ENCODE measurements at regions not wholly inside any gene's neighbourhood (a gene's known extent, or its start where the extent isn't known, plus 50 kb on each side); places are given as distances from the start of the nearest gene placed in this dataset.

DNA sequence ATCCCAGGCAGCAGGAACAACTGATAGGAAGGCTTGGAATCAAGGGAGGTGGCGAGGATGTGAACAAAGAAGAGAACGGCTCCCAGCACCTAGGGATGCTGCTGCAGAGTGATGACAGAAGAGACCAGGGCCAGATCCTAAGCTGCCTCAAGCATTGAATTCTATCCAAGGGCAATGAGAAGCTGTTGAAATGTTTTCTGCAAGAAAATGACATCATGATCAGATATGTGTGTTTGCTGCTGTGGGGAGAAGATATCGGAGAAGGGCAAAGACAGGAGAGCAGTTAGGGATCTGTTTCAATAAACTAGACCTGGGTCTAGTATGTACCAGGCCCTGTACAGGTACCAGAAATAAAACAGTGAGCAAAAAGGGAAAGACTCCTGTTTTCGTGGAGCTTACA is 194.7 kb upstream of the RAB4A start:
- Histone ChIP-seq H3K4me1 (ENCODE audit: insufficient read depth, insufficient read length) (peaks cover 3% of the 10 kb centered on the region), H3K36me3 (ENCODE audit: insufficient read depth, insufficient read length, low read length) (no peaks in the 10 kb centered on the region), H3K27me3 (ENCODE audit: insufficient read depth, insufficient read length) (no peaks in the 10 kb centered on the region), H3K9me3 (ENCODE audit: insufficient read depth, low read length) (no peaks in the 10 kb centered on the region), H3K4me3 (ENCODE audit: insufficient read length, low read depth) (no peak overlapping the region), H3K9ac (ENCODE audit: insufficient read length, low read depth) (no peak overlapping the region)
- TF ChIP-seq ZNF274 (IDR thresholded peaks at IDR 0.05; ENCODE audit: low read depth, low read length) (no peak), YY1 (IDR thresholded peaks at IDR 0.05; ENCODE audit: insufficient read depth, insufficient read length) (no peak), SUZ12 (IDR thresholded peaks at IDR 0.05; ENCODE audit: extremely low read depth, insufficient read depth, insufficient read length) (no peak)
- DNase-seq (ENCODE audit: low read depth, low spot score), result no peak

DNA sequence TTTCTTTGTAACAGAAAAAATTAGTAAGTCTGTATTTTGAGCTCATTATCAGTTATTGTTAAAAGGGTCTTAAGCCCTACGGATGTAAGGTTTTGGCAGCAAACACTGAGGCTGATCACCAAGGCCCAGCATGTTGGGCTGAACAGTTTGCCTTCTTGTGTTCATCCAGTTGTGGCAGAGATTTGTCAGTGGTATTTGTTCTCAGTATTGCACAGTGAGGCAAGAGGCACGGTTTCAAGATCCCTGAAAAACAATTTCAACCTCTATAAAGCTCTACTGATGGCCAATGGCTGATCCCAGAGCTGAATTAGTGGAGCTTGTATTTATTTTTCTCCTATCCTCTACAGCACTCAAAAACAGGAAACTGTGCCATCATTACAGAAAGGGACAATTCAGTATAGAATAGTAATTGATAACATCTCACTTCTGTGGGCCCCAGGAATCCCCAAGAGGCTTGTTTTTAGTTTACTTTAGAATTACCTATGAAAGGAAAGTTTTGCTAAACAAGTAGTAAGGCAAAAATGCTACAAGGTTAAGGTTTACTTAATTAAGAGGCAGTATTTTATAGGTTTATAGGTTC is 191.8 kb upstream of the RAB4A start:
- no peak for DNase-seq (ENCODE audit: low read depth, low spot score)
- Histone ChIP-seq H3K27me3 (ENCODE audit: insufficient read depth, insufficient read length) (no peaks in the 10 kb centered on the region), H3K4me1 (ENCODE audit: insufficient read depth, insufficient read length) (peaks cover 3% of the 10 kb centered on the region), H3K4me3 (ENCODE audit: insufficient read length, low read depth) (no peak overlapping the region), H3K9me3 (ENCODE audit: insufficient read depth, low read length) (peaks cover 27% of the 10 kb centered on the region), H3K36me3 (ENCODE audit: insufficient read depth, insufficient read length, low read length) (no peaks in the 10 kb centered on the region), H3K9ac (ENCODE audit: insufficient read length, low read depth) (no peak overlapping the region)
- TF ChIP-seq ZNF274 (IDR thresholded peaks at IDR 0.05; ENCODE audit: low read depth, low read length) (no peak), YY1 (IDR thresholded peaks at IDR 0.05; ENCODE audit: insufficient read depth, insufficient read length) (no peak), SUZ12 (IDR thresholded peaks at IDR 0.05; ENCODE audit: extremely low read depth, insufficient read depth, insufficient read length) (no peak)

DNA sequence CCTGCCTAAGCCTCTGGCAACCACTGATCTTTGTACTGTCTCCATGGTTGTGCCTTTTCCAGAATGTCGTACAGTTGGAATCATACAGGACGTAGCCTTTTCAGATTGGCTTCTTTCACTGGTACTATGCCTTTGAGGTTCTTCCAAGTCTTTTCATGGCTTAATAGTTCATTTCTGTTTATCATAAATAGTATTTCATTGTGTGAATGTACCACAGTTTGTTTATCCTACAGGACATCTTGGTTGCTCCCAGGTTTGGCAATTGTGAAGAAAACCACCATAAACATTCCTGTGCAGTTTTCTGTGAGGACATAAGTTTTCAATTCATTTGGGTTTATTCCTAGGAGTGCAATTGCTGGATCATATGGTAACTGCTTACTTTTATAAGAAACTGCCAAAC is 190.6 kb upstream of the RAB4A start:
- Histone ChIP-seq H3K9me3 (ENCODE audit: insufficient read depth, low read length) (peaks cover 27% of the 10 kb centered on the region), H3K27me3 (ENCODE audit: insufficient read depth, insufficient read length) (no peaks in the 10 kb centered on the region), H3K4me3 (ENCODE audit: insufficient read length, low read depth) (no peak overlapping the region), H3K4me1 (ENCODE audit: insufficient read depth, insufficient read length) (no peaks in the 10 kb centered on the region), H3K36me3 (ENCODE audit: insufficient read depth, insufficient read length, low read length) (no peaks in the 10 kb centered on the region), H3K9ac (ENCODE audit: insufficient read length, low read depth) (no peak overlapping the region)
- no peak for TF ChIP-seq ZNF274 (IDR thresholded peaks at IDR 0.05; ENCODE audit: low read depth, low read length)
- no peak for TF ChIP-seq YY1 (IDR thresholded peaks at IDR 0.05; ENCODE audit: insufficient read depth, insufficient read length)
- no peak for TF ChIP-seq SUZ12 (IDR thresholded peaks at IDR 0.05; ENCODE audit: extremely low read depth, insufficient read depth, insufficient read length)
- DNase-seq (ENCODE audit: low read depth, low spot score), result no peak

DNA sequence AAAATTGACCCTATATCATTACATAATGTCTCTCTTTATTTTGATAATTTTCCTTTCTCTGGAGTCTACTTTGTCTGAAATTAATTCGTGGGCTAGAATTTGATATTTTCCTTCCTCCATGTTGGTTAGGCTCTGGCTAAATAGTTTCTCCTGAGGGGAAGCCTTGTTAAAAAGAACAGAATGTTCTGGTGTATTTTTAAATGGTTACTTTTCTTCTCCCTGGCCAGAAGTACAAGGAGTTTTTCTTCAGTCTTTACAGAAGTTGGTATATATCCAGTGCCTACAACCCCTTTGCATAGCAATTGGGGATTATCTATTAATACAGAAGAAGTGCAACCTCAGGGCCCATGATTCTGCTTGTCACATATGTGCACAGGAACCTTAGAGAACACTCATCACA is 185.6 kb upstream of the RAB4A start:
- no peak for DNase-seq (ENCODE audit: low read depth, low spot score)
- no peak for TF ChIP-seq ZNF274 (IDR thresholded peaks at IDR 0.05; ENCODE audit: low read depth, low read length)
- no peak for TF ChIP-seq YY1 (IDR thresholded peaks at IDR 0.05; ENCODE audit: insufficient read depth, insufficient read length)
- TF ChIP-seq SUZ12 (IDR thresholded peaks at IDR 0.05; ENCODE audit: extremely low read depth, insufficient read depth, insufficient read length), result no peak
- Histone ChIP-seq H3K27me3 (ENCODE audit: insufficient read depth, insufficient read length) (no peaks in the 10 kb centered on the region), H3K9ac (ENCODE audit: insufficient read length, low read depth) (no peak overlapping the region), H3K9me3 (ENCODE audit: insufficient read depth, low read length) (peaks cover 27% of the 10 kb centered on the region), H3K4me3 (ENCODE audit: insufficient read length, low read depth) (no peak overlapping the region), H3K4me1 (ENCODE audit: insufficient read depth, insufficient read length) (peaks cover 2% of the 10 kb centered on the region), H3K36me3 (ENCODE audit: insufficient read depth, insufficient read length, low read length) (no peaks in the 10 kb centered on the region)

DNA sequence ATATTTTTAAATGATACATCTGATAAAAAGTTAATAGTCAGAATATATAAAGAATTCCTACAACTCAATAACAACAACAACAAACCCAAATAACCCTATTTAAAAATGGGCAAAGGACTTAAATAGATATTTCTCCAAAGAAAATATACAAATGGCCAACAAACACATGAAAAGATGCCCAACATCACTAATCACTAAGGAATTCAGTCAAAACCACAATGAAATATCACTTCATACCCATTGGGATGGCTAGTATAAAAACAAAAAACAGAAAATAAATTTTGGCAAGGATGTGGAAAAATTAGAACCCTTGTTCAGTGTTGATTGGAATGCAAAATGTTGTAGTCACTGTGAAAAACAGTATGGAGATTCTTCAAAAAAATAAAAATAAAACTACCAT is 184.8 kb upstream of the RAB4A start:
- TF ChIP-seq SUZ12 (IDR thresholded peaks at IDR 0.05; ENCODE audit: extremely low read depth, insufficient read depth, insufficient read length) (no peak), ZNF274 (IDR thresholded peaks at IDR 0.05; ENCODE audit: low read depth, low read length) (no peak), YY1 (IDR thresholded peaks at IDR 0.05; ENCODE audit: insufficient read depth, insufficient read length) (no peak)
- H3K27me3 ChIP-seq (ENCODE audit: insufficient read depth, insufficient read length), result no peaks in the 10 kb centered on the region

DNA sequence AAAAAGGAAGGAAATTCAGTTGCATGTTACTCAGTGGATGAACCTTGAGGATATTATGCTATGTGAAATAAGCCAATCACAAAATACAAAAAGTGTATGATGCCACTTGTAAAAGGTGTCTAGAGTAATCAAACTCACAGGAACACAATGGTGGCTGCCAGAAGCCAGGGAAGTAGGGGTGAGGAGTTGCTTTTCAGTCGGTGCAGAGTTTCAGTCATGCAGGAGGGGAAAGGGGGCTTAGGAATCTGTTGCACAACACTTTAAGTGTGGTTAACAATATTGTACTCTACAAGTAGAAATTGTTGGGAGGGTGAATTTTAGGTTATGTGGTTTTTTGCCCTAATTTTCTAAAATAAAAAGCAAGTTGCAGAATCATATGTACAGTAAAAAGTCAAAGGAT is 184.2 kb upstream of the RAB4A start:
- Histone ChIP-seq H3K9ac (ENCODE audit: insufficient read length, low read depth) (no peak overlapping the region), H3K36me3 (ENCODE audit: insufficient read depth, insufficient read length, low read length) (no peaks in the 10 kb centered on the region), H3K9me3 (ENCODE audit: insufficient read depth, low read length) (peaks cover 23% of the 10 kb centered on the region), H3K4me3 (ENCODE audit: insufficient read length, low read depth) (no peak overlapping the region), H3K4me1 (ENCODE audit: insufficient read depth, insufficient read length) (peaks cover 2% of the 10 kb centered on the region), H3K27me3 (ENCODE audit: insufficient read depth, insufficient read length) (no peaks in the 10 kb centered on the region)
- no peak for DNase-seq (ENCODE audit: low read depth, low spot score)
- TF ChIP-seq SUZ12 (IDR thresholded peaks at IDR 0.05; ENCODE audit: extremely low read depth, insufficient read depth, insufficient read length), result no peak
- no peak for TF ChIP-seq ZNF274 (IDR thresholded peaks at IDR 0.05; ENCODE audit: low read depth, low read length)
- no peak for TF ChIP-seq YY1 (IDR thresholded peaks at IDR 0.05; ENCODE audit: insufficient read depth, insufficient read length)

More for the DNA sequence above, 184.8 kb upstream of the RAB4A start:
- DNase-seq (ENCODE audit: low read depth, low spot score), result no peak
- no peak overlapping the region for H3K4me3 ChIP-seq (ENCODE audit: insufficient read length, low read depth)
- H3K9me3 ChIP-seq (ENCODE audit: insufficient read depth, low read length), result peaks cover 27% of the 10 kb centered on the region
- no peaks in the 10 kb centered on the region for H3K36me3 ChIP-seq (ENCODE audit: insufficient read depth, insufficient read length, low read length)
- peaks cover 2% of the 10 kb centered on the region for H3K4me1 ChIP-seq (ENCODE audit: insufficient read depth, insufficient read length)
- no peak overlapping the region for H3K9ac ChIP-seq (ENCODE audit: insufficient read length, low read depth)

DNA sequence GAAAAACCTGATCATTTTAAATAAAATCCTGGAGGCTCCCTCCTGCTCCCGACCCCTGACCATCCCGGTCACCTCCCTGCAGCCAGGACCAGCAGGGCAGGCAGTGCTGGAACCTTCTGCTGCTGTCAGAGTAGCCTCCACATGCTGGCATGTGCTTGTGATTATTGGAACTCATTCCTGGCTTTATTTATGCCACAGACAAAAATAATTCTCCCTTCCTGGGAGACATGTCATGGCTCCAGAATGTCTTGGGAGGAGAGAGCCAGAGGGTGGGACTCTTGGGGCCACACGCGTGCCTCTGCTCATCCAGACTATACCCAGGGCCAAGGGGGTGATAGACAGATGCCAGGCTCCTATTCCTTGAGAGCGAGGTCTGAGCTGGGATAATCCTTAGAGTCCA is 183.6 kb upstream of the RAB4A start:
- Histone ChIP-seq H3K4me1 (ENCODE audit: insufficient read depth, insufficient read length) (peaks cover 2% of the 10 kb centered on the region), H3K9me3 (ENCODE audit: insufficient read depth, low read length) (peaks cover 17% of the 10 kb centered on the region), H3K9ac (ENCODE audit: insufficient read length, low read depth) (no peak overlapping the region), H3K4me3 (ENCODE audit: insufficient read length, low read depth) (no peak overlapping the region), H3K36me3 (ENCODE audit: insufficient read depth, insufficient read length, low read length) (no peaks in the 10 kb centered on the region), H3K27me3 (ENCODE audit: insufficient read depth, insufficient read length) (no peaks in the 10 kb centered on the region)
- no peak for DNase-seq (ENCODE audit: low read depth, low spot score)
- TF ChIP-seq SUZ12 (IDR thresholded peaks at IDR 0.05; ENCODE audit: extremely low read depth, insufficient read depth, insufficient read length), result no peak
- TF ChIP-seq YY1 (IDR thresholded peaks at IDR 0.05; ENCODE audit: insufficient read depth, insufficient read length), result no peak
- TF ChIP-seq ZNF274 (IDR thresholded peaks at IDR 0.05; ENCODE audit: low read depth, low read length), result no peak

Data from NT2/D1 (cell line).